ENCODE measurements at regions not wholly inside any gene's neighbourhood (a gene's known extent, or its start where the extent isn't known, plus 50 kb on each side); places are given as distances from the start of the nearest gene placed in this dataset.
A peak's percentile ranks its signal among the peaks of the same experiment; 100 is the strongest.

GRCh38 chr1:234721476-234722269 lies 111.7 kb upstream of the IRF2BP2 start (continued):
- TF ChIP-seq ZNF512 (CRISPR knock-in tag; IDR thresholded peaks at IDR 0.05), result no peak
- no peak for TF ChIP-seq ZNF44 (CRISPR knock-in tag; IDR thresholded peaks at IDR 0.05)
- TF ChIP-seq ZNF552 (CRISPR knock-in tag; IDR thresholded peaks at IDR 0.05; ENCODE audit: borderline replicate concordance), result no peak
- TF ChIP-seq ELF3 (CRISPR knock-in tag; IDR thresholded peaks at IDR 0.05), result no peak; the same call in none of the 2 replicates
- TF ChIP-seq ZNF30 (CRISPR knock-in tag; IDR thresholded peaks at IDR 0.05), result no peak
- peak; percentile 67 for TF ChIP-seq CEBPG (CRISPR knock-in tag; IDR thresholded peaks at IDR 0.05)
- TF ChIP-seq ZBTB26 (CRISPR knock-in tag; IDR thresholded peaks at IDR 0.05; ENCODE audit: borderline replicate concordance), result no peak
- TF ChIP-seq MXD1 (CRISPR knock-in tag; IDR thresholded peaks at IDR 0.05), result no peak
- no peak for TF ChIP-seq USF2 (IDR thresholded peaks at IDR 0.05; ENCODE audit: low read depth, low read length)
- no peak for TF ChIP-seq USF2 (CRISPR knock-in tag; IDR thresholded peaks at IDR 0.05; ENCODE audit: borderline replicate concordance)
- TF ChIP-seq CBFB (CRISPR knock-in tag; IDR thresholded peaks at IDR 0.05), result peak; percentile 20; the same call in 1 of the 2 replicates
- TF ChIP-seq ZNF496 (CRISPR knock-in tag; IDR thresholded peaks at IDR 0.05; ENCODE audit: insufficient replicate concordance), result no peak
- no peak for TF ChIP-seq ZNF343 (CRISPR knock-in tag; IDR thresholded peaks at IDR 0.05)
- no peak for TF ChIP-seq ZBTB38 (CRISPR knock-in tag; IDR thresholded peaks at IDR 0.05)
- TF ChIP-seq DBP (CRISPR knock-in tag; IDR thresholded peaks at IDR 0.05; ENCODE audit: not compliant biosample characterization), result peak; percentile 88
- no peak for TF ChIP-seq PREB (CRISPR knock-in tag; IDR thresholded peaks at IDR 0.05)
